GM23248 (cell line): ENCODE measurements at regions not wholly inside any gene's neighbourhood (a gene's known extent, or its start where the extent isn't known, plus 50 kb on each side); places are given as distances from the start of the nearest gene placed in this dataset.
A peak's percentile ranks its signal among the peaks of the same experiment; 100 is the strongest.

ENCODE experiments used
- DNase-seq: peaks from one replicate; pipeline ENCODE4 v3.0.0-alpha.2; 2015
- H2AFZ ChIP-seq: fragments of 200-600 bp; sonication (generic); 2 replicates; pipeline ENCODE4 v1.6.1; 2016; ENCODE audit warnings: antibody characterized with exemption
- H3F3A ChIP-seq: fragments of 200-600 bp; sonication (generic); 2 replicates; pipeline ENCODE4 v1.6.1; 2016; ENCODE audit warnings: mild to moderate bottlenecking, antibody characterized with exemption, mixed run types; ENCODE audit not compliant: insufficient read depth
- H3K27ac ChIP-seq: fragments of 200-600 bp; sonication (generic); 2 replicates; pipeline ENCODE4 v1.5.1; 2016; ENCODE audit warnings: mild to moderate bottlenecking
- H3K27me3 ChIP-seq: fragments of 200-600 bp; sonication (generic); replicated peaks from 2 replicates; pipeline ENCODE4 v1.6.1; 2016; ENCODE audit warnings: mild to moderate bottlenecking; ENCODE audit not compliant: insufficient read depth
- H3K36me3 ChIP-seq: fragments of 200-600 bp; sonication (generic); 2 replicates; pipeline ENCODE4 v1.6.1; 2016; ENCODE audit warnings: low read depth, mild to moderate bottlenecking
- H3K4me1 ChIP-seq: fragments of 200-600 bp; sonication (generic); 2 replicates; pipeline ENCODE4 v1.6.1; 2016; ENCODE audit warnings: mild to moderate bottlenecking; ENCODE audit not compliant: insufficient read depth
- H3K4me2 ChIP-seq: fragments of 200-600 bp; sonication (generic); one replicate; pipeline ENCODE4 v1.6.1; 2016; ENCODE audit warnings: mild to moderate bottlenecking; ENCODE audit not compliant: unreplicated experiment
- H3K4me3 ChIP-seq: fragments of 200-600 bp; sonication (generic); 2 replicates; pipeline ENCODE4 v1.5.1; 2016; ENCODE audit warnings: mild to moderate bottlenecking
- H3K79me2 ChIP-seq: fragments of 200-600 bp; sonication (generic); 2 replicates; pipeline ENCODE4 v1.6.1; 2016; ENCODE audit warnings: mild to moderate bottlenecking; ENCODE audit not compliant: insufficient read depth
- H3K9ac ChIP-seq: fragments of 200-600 bp; sonication (generic); 2 replicates; pipeline ENCODE4 v1.6.1; 2016; ENCODE audit warnings: mild to moderate bottlenecking
- H3K9me2 ChIP-seq: fragments of 200-600 bp; sonication (generic); 2 replicates; pipeline ENCODE4 v1.6.1; 2016; ENCODE audit warnings: mixed run types, mild to moderate bottlenecking, moderate library complexity; ENCODE audit not compliant: insufficient read depth
- H3K9me3 ChIP-seq: fragments of 200-600 bp; sonication (generic); one replicate; pipeline ENCODE4 v1.6.1; 2017; ENCODE audit warnings: low read depth
- H4K20me1 ChIP-seq: fragments of 200-600 bp; sonication (generic); 2 replicates; pipeline ENCODE4 v1.6.0; 2016; ENCODE audit not compliant: insufficient read depth
- EZH2 ChIP-seq: fragments of 200-600 bp; sonication (generic); IDR thresholded peaks from 2 replicates; pipeline ENCODE4 v1.6.1; 2018; ENCODE audit warnings: antibody characterized with exemption, mild to moderate bottlenecking; ENCODE audit not compliant: insufficient read depth, poor library complexity, severe bottlenecking
- EZH2phosphoT487 ChIP-seq: fragments of 200-600 bp; sonication (generic); IDR thresholded peaks from 2 replicates; pipeline ENCODE4 v1.6.1; 2018; ENCODE audit warnings: antibody characterized with exemption, moderate library complexity, mild to moderate bottlenecking, low read depth; ENCODE audit not compliant: insufficient read depth
- WGBS, 2 experiments: methylation state at CpG; one replicate each; pipeline ENCODE4 v1.1.6; 2015 to 2017; ENCODE audit warnings: low lambda C conversion rate in 2 of 2, low coverage in 1 of 2; ENCODE audit errors: missing lambda C conversion rate in 2 of 2; 5-methylcytosine and 5-hydroxymethylcytosine counted together
- in situ Hi-C: fragments of 300-500 bp; cut with MboI; formaldehyde crosslinking; loops from 2 replicates; pipeline ENCODE4 v1.15.0; 2020

DNA sequence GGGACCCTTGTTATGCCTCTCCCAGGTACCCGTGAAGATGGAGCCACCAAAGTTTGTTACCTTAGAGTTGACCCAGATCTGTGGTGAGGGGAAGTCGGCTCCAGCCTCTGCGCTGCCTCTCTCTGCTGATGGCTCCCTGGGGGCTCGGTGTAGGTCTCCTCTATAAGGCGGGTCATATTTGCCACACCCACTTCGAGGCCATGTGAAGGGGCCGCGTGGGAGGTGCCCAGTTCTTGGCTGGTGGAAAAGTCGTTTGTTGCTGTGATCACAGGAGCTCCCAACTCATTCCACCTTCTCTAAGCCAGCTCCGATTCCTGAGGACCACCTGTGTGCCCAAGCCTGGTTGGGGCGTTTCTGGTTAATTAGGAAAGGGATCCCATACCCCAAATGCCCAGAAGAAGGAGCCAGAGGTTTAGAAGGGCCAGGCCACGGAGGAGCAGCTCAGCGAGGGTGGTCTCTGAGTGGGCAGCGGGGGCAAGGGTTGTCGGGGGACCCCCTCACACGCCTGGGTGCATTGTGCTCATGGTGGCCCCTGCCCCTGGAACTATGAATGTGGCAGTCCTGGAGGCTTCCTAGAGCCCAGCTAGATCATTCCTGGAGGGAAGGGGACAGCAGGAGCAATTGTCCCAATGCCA, 296.5 kb downstream of the ZNF536 start:
- H3F3A ChIP-seq: no peaks in the 10 kb centered on the region
- 59 to 62% methylated on average over 16 of the region's 16 CpGs for WGBS, 2 experiments
- no peak overlapping the region for H3K4me2 ChIP-seq
- peaks cover 10% of the 10 kb centered on the region; the same call in 1 of the 2 replicates for H3K27me3 ChIP-seq
- H3K9me3 ChIP-seq: no peaks in the 10 kb centered on the region
- no peaks in the 10 kb centered on the region for H3K4me1 ChIP-seq
- no peak overlapping the region for H2AFZ ChIP-seq
- no peaks in the 10 kb centered on the region for H3K9me2 ChIP-seq
- H3K4me3 ChIP-seq: no peak overlapping the region
- TF ChIP-seq EZH2phosphoT487 (no peak), EZH2 (no peak)
- H3K79me2 ChIP-seq: no peaks in the 10 kb centered on the region
- no peaks in the 10 kb centered on the region for H4K20me1 ChIP-seq
- no peaks in the 10 kb centered on the region for H3K36me3 ChIP-seq
- H3K9ac ChIP-seq: no peak overlapping the region
- H3K27ac ChIP-seq: no peak overlapping the region
- in situ Hi-C loops: loop anchor here (25.0 kb wide), 1 partner anchor 906 kb away; no protein-coding TSS in a partner anchor
- no peak for DNase-seq

DNA sequence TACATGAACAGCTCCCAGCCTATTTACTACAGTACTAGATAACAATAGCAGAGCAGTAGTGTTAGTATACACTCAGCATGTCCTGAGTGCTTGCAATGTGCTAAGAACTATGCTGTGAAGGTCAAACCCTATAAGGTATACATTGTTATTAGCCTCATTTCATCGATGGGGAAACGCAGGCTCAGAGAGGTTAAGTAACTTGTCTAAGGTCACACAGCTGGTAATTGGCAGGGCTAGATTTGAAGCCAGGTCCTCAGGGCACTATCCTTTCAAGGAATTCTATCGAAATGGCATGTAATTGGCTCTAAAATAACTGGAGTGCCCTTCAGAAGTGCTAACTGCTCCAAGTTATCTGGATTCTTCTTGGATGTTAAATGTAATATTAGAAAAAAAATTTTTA, 295.6 kb downstream of the ZNF536 start:
- H2AFZ ChIP-seq: no peak overlapping the region
- in situ Hi-C loops: loop anchor here (25.0 kb wide), 1 partner anchor 905 kb away; no protein-coding TSS in a partner anchor
- H3K9me2 ChIP-seq: no peaks in the 10 kb centered on the region
- peaks cover 3% of the 10 kb centered on the region; the same call in 1 of the 2 replicates for H3K4me1 ChIP-seq
- no peaks in the 10 kb centered on the region for H3K9me3 ChIP-seq
- no peaks in the 10 kb centered on the region for H3K36me3 ChIP-seq
- no peak overlapping the region for H3K27ac ChIP-seq
- WGBS, 2 experiments: 56 to 61% methylated on average over 3 of the region's 3 CpGs
- H4K20me1 ChIP-seq: no peaks in the 10 kb centered on the region
- no peaks in the 10 kb centered on the region for H3K79me2 ChIP-seq
- H3K4me3 ChIP-seq: no peak overlapping the region
- no peak overlapping the region for H3K4me2 ChIP-seq
- no peak overlapping the region for H3K9ac ChIP-seq
- H3K27me3 ChIP-seq: peaks cover 8% of the 10 kb centered on the region; the same call in 1 of the 2 replicates
- no peak for DNase-seq
- H3F3A ChIP-seq: no peaks in the 10 kb centered on the region
- no peak for TF ChIP-seq EZH2phosphoT487
- TF ChIP-seq EZH2: no peak

DNA sequence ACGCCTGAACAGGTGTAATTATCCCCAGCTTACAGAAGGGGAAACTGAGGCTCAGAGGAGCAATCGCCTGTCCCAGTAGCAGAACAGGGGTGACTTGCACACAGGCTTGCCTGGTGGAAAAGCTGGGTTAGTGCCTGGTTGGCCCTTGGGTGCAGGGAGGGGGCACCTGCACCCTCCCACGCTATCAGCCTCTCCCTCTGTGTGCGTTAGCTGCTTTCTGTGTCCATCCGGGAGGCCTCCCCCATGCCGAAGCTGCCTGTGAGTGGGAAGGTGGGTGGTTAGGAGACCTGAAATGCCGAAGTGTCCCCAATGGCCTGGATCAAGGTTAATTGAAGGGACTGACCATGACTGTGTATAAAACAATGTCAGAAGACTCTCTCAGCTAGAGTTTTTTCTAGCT, 295.0 kb downstream of the ZNF536 start:
- Histone ChIP-seq H4K20me1 (no peaks in the 10 kb centered on the region), H2AFZ (no peak overlapping the region), H3K79me2 (no peaks in the 10 kb centered on the region), H3K27ac (no peak overlapping the region), H3K4me3 (no peak overlapping the region), H3K36me3 (no peaks in the 10 kb centered on the region), H3K9me2 (no peaks in the 10 kb centered on the region), H3K4me1 (peaks cover 9% of the 10 kb centered on the region; the same call in 1 of the 2 replicates), H3K9ac (no peak overlapping the region), H3F3A (no peaks in the 10 kb centered on the region), H3K9me3 (no peaks in the 10 kb centered on the region), H3K4me2 (no peak overlapping the region), H3K27me3 (peaks cover 3% of the 10 kb centered on the region; the same call in 1 of the 2 replicates)
- 67 to 68% methylated on average over 7 of the region's 7 CpGs for WGBS, 2 experiments
- in situ Hi-C loops: loop anchor here (25.0 kb wide), 1 partner anchor 905 kb away; no protein-coding TSS in a partner anchor
- TF ChIP-seq EZH2phosphoT487: no peak
- DNase-seq: no peak

DNA sequence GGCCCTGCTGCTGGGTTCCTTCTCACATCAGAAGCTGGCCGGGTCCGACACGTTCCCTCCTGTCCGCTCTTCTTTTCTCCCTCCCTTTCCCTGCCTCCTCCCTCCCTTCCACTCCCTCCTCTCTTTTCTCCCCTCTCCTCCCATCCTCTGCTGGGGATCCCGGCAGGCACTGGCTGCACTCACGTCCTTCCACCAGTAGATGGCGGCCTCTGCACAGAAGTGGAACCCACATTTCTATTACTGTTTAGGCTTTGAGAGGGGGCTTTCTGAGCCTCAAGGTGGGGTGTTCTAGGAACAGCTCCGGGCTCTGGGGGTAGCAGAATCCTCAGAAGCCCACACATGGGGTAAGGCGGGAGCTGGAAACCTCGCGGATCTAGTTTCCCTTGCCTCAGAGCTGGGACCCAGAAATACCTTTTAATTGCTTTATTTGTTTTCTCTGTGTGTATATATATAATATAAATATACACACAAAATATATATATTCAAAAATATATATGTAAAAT, 294.2 kb downstream of the ZNF536 start:
- Histone ChIP-seq H3K4me1 (peaks cover 10% of the 10 kb centered on the region; the same call in 1 of the 2 replicates), H3F3A (no peaks in the 10 kb centered on the region), H3K9me2 (no peaks in the 10 kb centered on the region), H3K9ac (no peak overlapping the region), H3K79me2 (no peaks in the 10 kb centered on the region), H3K36me3 (no peaks in the 10 kb centered on the region), H3K4me2 (no peak overlapping the region), H2AFZ (no peak overlapping the region), H3K4me3 (no peak overlapping the region), H3K27me3 (no peaks in the 10 kb centered on the region; the same call in 1 of the 2 replicates), H4K20me1 (no peaks in the 10 kb centered on the region), H3K27ac (no peak overlapping the region), H3K9me3 (no peaks in the 10 kb centered on the region)
- no peak for TF ChIP-seq EZH2
- no peak for TF ChIP-seq EZH2phosphoT487
- 4 to 7% methylated on average over 7 to 11 of the region's 11 CpGs for WGBS, 2 experiments
- peak; percentile 64 for DNase-seq
- in situ Hi-C loops: loop anchor here (25.0 kb wide), 1 partner anchor 904 kb away; no protein-coding TSS in a partner anchor
